ENCODE measurements at regions not wholly inside any gene's neighbourhood (a gene's known extent, or its start where the extent isn't known, plus 50 kb on each side); places are given as distances from the start of the nearest gene placed in this dataset.

DNA sequence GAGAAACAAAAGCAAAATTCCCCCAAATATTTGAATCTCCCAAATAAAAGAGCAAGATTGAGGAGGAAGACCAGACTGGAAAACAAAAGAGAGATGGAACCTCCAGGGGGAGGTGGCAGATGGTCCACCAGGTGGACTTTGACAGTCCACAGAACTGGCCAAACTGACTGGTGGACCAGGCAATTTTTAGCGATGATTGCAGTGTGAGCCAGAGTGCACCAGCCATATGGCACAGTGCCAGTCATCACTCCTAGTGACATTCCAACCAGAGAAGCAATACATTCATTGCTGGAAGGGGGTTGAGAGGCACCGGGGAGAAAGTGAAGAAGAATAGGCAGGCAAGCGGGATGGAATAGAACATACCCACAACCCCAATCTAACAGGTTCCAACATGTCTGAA is 182.9 kb downstream of the EXOC5 start:
- CTCF ChIA-PET (ENCODE audit: low intra/inter-chr PET ratio) = no interaction called here
- Histone ChIP-seq H2AFZ (ENCODE audit: low read depth, low read length) (no peak overlapping the region), H3K4me3 (no peak overlapping the region), H3K9me3 (replicated peaks; ENCODE audit: control insufficient read depth, insufficient read depth, low read depth, low read length) (no peaks in the 10 kb centered on the region), H3K27ac (ENCODE audit: extremely low read depth, low read depth, low read length) (no peak overlapping the region), H4K20me1 (replicated peaks; ENCODE audit: control insufficient read depth, insufficient read depth, low read length) (no peaks in the 10 kb centered on the region), H3K4me2 (ENCODE audit: insufficient read depth, low read length) (no peak overlapping the region), H3K9ac (ENCODE audit: insufficient read depth in 1 of 2, low read depth in 2 of 2, low read length in 2 of 2) (no peak overlapping the region), H3K79me2 (ENCODE audit: control insufficient read depth, insufficient read depth, low read length) (no peaks in the 10 kb centered on the region), H3K36me3 (ENCODE audit: control insufficient read depth, insufficient read depth, low read length) (no peaks in the 10 kb centered on the region), H3K9me1 (ENCODE audit: control insufficient read depth, insufficient read depth, low read length) (no peaks in the 10 kb centered on the region), H3K27me3 (ENCODE audit: control insufficient read depth in 2 of 2, insufficient read depth in 2 of 2, low read length in 2 of 2) (no peaks in the 10 kb centered on the region; a peak in 1 of 5 replicates), H3K4me1 (replicated peaks in 1 of 2; ENCODE audit: control insufficient read depth in 2 of 2, insufficient read depth in 2 of 2, low read length in 2 of 2) (no peaks in the 10 kb centered on the region; a peak in 1 of 5 replicates)
- BruUV-seq (replicated peaks) = no TSS peak
- POLR2A ChIA-PET = no interaction called here
- intact Hi-C loops (cut with micrococcal nuclease) = no loop called here
- no peak for TF ChIP-seq SMARCA5 (IDR thresholded peaks at IDR 0.05)
- TF ChIP-seq, protein P1, sequence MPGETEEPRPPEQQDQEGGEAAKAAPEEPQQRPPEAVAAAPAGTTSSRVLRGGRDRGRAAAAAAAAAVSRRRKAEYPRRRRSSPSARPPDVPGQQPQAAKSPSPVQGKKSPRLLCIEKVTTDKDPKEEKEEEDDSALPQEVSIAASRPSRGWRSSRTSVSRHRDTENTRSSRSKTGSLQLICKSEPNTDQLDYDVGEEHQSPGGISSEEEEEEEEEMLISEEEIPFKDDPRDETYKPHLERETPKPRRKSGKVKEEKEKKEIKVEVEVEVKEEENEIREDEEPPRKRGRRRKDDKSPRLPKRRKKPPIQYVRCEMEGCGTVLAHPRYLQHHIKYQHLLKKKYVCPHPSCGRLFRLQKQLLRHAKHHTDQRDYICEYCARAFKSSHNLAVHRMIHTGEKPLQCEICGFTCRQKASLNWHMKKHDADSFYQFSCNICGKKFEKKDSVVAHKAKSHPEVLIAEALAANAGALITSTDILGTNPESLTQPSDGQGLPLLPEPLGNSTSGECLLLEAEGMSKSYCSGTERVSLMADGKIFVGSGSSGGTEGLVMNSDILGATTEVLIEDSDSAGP (CRISPR knock-in tag; IDR thresholded peaks at IDR 0.05) = no peak
- TF ChIP-seq, protein P2, sequence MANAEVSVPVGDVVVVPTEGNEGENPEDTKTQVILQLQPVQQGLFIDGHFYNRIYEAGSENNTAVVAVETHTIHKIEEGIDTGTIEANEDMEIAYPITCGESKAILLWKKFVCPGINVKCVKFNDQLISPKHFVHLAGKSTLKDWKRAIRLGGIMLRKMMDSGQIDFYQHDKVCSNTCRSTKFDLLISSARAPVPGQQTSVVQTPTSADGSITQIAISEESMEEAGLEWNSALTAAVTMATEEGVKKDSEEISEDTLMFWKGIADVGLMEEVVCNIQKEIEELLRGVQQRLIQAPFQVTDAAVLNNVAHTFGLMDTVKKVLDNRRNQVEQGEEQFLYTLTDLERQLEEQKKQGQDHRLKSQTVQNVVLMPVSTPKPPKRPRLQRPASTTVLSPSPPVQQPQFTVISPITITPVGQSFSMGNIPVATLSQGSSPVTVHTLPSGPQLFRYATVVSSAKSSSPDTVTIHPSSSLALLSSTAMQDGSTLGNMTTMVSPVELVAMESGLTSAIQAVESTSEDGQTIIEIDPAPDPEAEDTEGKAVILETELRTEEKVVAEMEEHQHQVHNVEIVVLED (CRISPR knock-in tag; IDR thresholded peaks at IDR 0.05) = no peak
- TF ChIP-seq, protein P3, sequence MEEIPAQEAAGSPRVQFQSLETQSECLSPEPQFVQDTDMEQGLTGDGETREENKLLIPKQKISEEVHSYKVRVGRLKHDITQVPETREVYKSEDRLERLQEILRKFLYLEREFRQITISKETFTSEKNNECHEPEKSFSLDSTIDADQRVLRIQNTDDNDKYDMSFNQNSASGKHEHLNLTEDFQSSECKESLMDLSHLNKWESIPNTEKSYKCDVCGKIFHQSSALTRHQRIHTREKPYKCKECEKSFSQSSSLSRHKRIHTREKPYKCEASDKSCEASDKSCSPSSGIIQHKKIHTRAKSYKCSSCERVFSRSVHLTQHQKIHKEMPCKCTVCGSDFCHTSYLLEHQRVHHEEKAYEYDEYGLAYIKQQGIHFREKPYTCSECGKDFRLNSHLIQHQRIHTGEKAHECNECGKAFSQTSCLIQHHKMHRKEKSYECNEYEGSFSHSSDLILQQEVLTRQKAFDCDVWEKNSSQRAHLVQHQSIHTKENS (CRISPR knock-in tag; IDR thresholded peaks at IDR 0.05) = no peak
- TF ChIP-seq NFIC (IDR thresholded peaks at IDR 0.05) = peak; percentile 38; the same call in 1 of the 2 replicates
- FAIRE-seq = no peak
- in situ Hi-C loops (cut with MboI) = no loop called here
- DNase-seq (ENCODE audit: extremely low read depth in 1 of 4, low spot score in 3 of 4) = no peak
- WGBS (ENCODE audit: insufficient coverage, low coverage, missing lambda C conversion rate) = 0% methylated on average over 3 of the region's 3 CpGs
- ATAC-seq = no peak

Data from K562 (cell line).